GM12873 (cell line): ENCODE measurements at regions not wholly inside any gene's neighbourhood (a gene's known extent, or its start where the extent isn't known, plus 50 kb on each side); places are given as distances from the start of the nearest gene placed in this dataset.

Experiments
- TF ChIP-seq, protein P1 (sequence below): IDR thresholded peaks from 2 replicates; pipeline ENCODE4 v1.5.1; 2012; ENCODE audit warnings: low read depth, mild to moderate bottlenecking, moderate library complexity, low read length, control low read depth; ENCODE audit not compliant: insufficient read depth; ENCODE audit errors: missing control alignments

DNA sequence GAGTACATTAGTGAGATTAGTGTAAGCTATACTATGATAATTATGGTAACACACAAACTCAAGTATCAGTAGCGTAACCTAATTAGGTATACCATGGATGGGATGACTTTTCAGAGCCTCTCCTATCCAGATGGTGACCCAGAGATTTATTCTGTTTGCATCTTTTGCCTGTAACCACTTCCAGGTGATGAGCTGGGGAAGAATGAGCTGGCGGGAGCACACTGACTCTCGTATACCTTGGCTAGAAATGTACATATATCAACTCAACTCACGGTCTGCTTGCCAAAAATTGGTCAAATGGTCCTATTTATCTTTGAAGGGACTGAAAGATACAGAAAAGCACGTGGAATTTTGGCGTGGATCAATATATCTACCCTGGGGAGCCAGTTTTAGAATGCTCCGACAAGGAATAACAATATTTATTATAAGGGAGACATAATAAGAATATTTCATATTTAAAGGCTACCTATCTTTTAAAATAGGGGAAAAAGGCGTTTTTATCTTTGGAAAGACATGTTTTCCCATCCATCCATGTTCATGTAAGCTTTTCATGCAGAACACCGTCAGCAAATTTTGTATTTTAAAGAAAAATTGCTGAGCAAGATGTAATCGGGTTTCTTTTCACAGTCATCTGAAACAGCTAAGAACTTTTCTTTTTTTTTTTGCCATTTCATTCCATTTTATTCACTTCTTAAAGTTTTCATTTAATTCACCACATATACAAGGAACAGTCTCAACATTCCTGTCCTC, 502.6 kb upstream of the CBLB start:
- TF ChIP-seq, protein P1, sequence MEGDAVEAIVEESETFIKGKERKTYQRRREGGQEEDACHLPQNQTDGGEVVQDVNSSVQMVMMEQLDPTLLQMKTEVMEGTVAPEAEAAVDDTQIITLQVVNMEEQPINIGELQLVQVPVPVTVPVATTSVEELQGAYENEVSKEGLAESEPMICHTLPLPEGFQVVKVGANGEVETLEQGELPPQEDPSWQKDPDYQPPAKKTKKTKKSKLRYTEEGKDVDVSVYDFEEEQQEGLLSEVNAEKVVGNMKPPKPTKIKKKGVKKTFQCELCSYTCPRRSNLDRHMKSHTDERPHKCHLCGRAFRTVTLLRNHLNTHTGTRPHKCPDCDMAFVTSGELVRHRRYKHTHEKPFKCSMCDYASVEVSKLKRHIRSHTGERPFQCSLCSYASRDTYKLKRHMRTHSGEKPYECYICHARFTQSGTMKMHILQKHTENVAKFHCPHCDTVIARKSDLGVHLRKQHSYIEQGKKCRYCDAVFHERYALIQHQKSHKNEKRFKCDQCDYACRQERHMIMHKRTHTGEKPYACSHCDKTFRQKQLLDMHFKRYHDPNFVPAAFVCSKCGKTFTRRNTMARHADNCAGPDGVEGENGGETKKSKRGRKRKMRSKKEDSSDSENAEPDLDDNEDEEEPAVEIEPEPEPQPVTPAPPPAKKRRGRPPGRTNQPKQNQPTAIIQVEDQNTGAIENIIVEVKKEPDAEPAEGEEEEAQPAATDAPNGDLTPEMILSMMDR: no peak

DNA sequence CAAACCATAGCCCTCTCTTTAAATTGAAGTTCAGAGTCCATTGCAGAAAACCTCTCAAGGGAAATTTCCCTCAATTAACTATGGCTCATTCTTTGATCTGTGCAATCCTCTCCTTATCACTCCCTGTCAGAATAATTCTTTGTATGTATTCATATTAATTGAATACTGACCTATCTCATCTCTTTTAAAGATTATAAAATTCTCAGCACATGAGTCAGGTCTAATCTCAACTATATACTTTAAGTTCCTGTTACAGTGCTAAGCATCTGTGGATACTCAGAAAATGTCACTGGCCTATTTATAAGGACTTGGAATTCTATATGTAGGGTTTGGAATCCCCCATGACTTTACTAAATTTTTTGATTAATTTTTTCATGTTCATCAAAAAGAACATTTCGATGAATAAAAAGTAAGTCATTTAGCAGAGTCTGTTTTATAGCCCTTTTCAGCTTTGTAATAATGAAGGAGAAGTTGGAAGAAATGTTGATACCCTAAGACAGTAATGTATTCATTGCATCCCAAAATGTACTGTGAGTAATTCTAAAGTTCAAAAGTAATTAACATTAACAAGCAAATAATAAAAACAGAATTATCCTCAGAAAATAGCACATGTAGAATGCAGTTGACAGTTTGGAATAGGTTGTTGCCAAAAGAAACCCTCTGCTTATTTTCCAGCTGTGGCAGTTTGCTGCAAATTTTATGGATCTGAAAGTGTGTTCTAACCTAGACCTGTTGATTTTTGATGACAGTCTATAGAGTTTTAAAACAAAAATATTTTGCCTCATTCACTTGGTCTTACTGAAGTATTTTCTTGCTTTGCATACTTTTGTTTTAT, 503.4 kb upstream of the CBLB start:
- TF ChIP-seq, protein P1: no peak

DNA sequence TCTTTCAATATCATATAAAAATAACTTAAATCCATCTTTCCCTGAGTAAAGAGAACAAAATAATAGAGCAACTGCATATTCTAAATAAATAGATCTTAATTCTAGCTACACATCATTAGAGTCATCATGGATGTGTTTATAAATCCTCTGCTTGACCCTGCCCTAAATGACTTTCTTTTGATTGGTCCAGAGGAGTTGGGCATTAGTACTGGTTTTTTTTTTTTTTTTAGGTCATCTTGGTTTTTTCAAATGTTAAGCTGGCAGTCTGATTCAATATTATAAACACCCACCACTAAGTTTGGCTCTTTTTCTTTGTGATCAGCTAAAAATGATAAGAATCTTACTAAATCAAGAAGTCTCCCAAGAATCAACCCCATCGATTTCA, 504.0 kb upstream of the CBLB start:
- TF ChIP-seq, protein P1: no peak

DNA sequence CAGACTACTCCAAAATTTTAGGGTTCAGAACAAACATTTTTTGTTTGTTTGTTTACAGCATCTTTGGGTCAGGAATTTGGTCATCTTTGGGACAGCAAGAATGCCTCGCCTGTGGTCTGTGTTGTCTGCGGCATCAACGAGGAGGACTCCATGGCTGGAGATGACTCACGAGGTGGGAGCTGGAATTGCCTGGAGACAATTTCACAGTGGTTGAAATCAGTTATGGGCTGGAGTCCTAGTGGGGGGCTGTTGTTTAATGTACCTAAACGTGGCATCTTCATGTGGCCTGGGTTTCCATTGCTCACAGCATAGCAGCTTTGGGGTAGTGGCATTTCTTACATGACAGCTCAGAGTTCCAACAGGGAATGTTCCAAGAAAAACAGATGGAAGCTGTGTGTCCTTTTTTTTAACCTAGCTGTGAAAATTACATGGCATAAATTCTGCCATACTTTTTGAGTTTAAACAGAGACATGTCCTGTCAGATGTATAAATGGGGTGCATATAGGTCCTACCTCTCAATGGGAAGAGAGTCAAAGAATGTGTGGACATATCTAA, 507.3 kb upstream of the CBLB start:
- TF ChIP-seq, protein P1: no peak

DNA sequence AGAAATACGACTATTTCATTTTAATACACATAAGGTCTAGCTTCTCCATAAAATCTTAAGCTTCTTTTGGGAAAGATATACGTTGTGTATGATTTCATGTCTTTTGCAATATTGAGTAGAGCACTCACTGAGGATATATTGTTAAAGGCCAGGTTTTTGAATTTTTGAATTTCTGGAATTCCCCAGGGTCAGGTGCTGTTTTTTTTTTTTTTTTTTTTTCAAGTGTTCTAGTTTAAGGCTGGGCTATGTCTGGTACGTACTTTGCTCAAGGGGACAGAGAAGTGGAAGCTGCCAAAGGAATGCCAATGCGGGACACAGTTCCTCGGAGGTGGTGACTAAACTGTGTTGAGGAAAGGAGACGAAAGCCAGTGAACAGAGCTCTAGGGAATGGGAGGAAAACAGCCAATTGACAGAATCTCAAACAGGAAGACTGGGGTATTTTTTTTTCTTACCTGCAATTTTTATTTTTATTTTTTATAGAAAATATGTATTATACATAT, 510.5 kb upstream of the CBLB start:
- TF ChIP-seq, protein P1: no peak

DNA sequence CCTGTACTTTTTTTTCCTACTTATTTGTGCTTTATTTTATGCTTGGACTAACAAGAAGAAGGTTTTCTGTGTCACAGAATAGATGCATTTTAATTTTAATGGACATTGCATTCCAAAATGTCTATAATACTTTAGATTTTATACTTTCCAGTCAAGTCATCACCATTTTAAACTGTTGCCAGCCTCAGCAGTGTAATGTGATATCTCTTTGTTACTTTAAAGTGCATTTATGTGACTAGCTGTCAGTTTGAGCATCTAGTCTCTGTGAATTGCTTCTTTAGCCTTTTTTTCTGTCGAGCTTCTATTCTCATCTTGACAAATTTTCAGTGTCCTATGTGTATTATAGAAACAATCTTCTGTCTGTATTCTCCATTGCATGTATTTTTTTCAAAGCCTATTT, 511.4 kb upstream of the CBLB start:
- TF ChIP-seq, protein P1: no peak
